Lung (tissue), 11 donors: ENCODE measurements at regions not wholly inside any gene's neighbourhood (a gene's known extent, or its start where the extent isn't known, plus 50 kb on each side); places are given as distances from the start of the nearest gene placed in this dataset.

ENCODE experiments used
- ATAC-seq: fragments of 200-7000 bp; cut with Tn5 transposase; one replicate; pipeline ENCODE4 v1.9.1; 2020; ENCODE audit warnings: moderate number of reproducible peaks; ENCODE audit not compliant: insufficient read depth, low FRiP score
- DNase-seq, 3 donors: peaks; one replicate each; pipeline ENCODE4 v3.0.0-alpha.2; 2013 to 2017
- H3K27ac ChIP-seq, 2 donors: one replicate each; pipeline ENCODE4 v1.5.1; 2013; ENCODE audit warnings: mild to moderate bottlenecking in 2 of 2, moderate library complexity in 2 of 2, control low read depth in 1 of 2, inconsistent platforms in 1 of 2, low read depth in 1 of 2, low read length in 1 of 2
- H3K27me3 ChIP-seq, 3 donors: one replicate each; pipeline ENCODE4 v1.5.1; 2013; ENCODE audit warnings: low read length in 2 of 3; ENCODE audit not compliant: control insufficient read depth in 3 of 3, insufficient read depth in 3 of 3
- H3K36me3 ChIP-seq, 4 donors: one replicate each; pipeline ENCODE4 v1.5.1; 2013; ENCODE audit warnings: low read length in 4 of 4, mild to moderate bottlenecking in 1 of 4, moderate library complexity in 1 of 4; ENCODE audit not compliant: control insufficient read depth in 4 of 4, insufficient read depth in 4 of 4
- H3K4me1 ChIP-seq, 5 donors: one replicate each; pipeline ENCODE4 v1.5.1; 2013; ENCODE audit warnings: low read length in 5 of 5, mild to moderate bottlenecking in 2 of 5, moderate library complexity in 1 of 5; ENCODE audit not compliant: control insufficient read depth in 5 of 5, insufficient read depth in 5 of 5
- H3K4me3 ChIP-seq: one replicate; pipeline ENCODE4 v1.5.1; 2013; ENCODE audit warnings: mild to moderate bottlenecking, control low read depth, moderate library complexity
- H3K9ac ChIP-seq, 2 donors: one replicate each; pipeline ENCODE4 v1.5.1; 2013; ENCODE audit warnings: low read length in 2 of 2, control low read depth in 1 of 2; ENCODE audit not compliant: insufficient read depth in 1 of 2
- H3K9me3 ChIP-seq, 4 donors: one replicate each; pipeline ENCODE4 v1.5.1; 2013; ENCODE audit warnings: low read length in 3 of 4, mild to moderate bottlenecking in 1 of 4, moderate library complexity in 1 of 4; ENCODE audit not compliant: control insufficient read depth in 4 of 4, insufficient read depth in 3 of 4
- WGBS, 2 donors: extraction: QIAGEN DNeasy Blood & Tissue Kit; methylation state at CpG; one replicate each; pipeline ENCODE4 v1.1.7; 2013; 5-methylcytosine and 5-hydroxymethylcytosine counted together
- TF ChIP-seq, protein P1 (sequence below): IDR thresholded peaks from 2 replicates; pipeline ENCODE4 v1.5.1; 2012; ENCODE audit warnings: mild to moderate bottlenecking; ENCODE audit errors: control extremely low read depth, extremely low read depth
- donor health status: control.
- donor health status: control.
- donor health status: Bipolar disorder and iron deficiency.
- donor health status: healthy.
- donor health status: DM: yes; HTN: yes; CAD: no.

GRCh38 chr2:234674781-234675201 is 177.9 kb upstream of the ARL4C start:
- peak in 1 of 3 donors; percentile 17 for DNase-seq
- no peak overlapping the region for H3K9ac ChIP-seq

GRCh38 chr2:234673961-234674759 is 177.3 kb upstream of the ARL4C start:
- Histone ChIP-seq H3K9ac (no peak overlapping the region), H3K27ac (no peak overlapping the region), H3K36me3 (no peaks in the 10 kb centered on the region), H3K4me1 (peaks cover 0 to 12% (median 10%) of the 10 kb centered on the region in 5 donors), H3K9me3 (no peaks in the 10 kb centered on the region), H3K27me3 (no peaks in the 10 kb centered on the region), H3K4me3 (no peak overlapping the region)
- 96 to 97% methylated on average over 1 of the region's 1 CpG for WGBS, 2 donors
- no peak for ATAC-seq
- no peak for DNase-seq
- TF ChIP-seq, protein P1, sequence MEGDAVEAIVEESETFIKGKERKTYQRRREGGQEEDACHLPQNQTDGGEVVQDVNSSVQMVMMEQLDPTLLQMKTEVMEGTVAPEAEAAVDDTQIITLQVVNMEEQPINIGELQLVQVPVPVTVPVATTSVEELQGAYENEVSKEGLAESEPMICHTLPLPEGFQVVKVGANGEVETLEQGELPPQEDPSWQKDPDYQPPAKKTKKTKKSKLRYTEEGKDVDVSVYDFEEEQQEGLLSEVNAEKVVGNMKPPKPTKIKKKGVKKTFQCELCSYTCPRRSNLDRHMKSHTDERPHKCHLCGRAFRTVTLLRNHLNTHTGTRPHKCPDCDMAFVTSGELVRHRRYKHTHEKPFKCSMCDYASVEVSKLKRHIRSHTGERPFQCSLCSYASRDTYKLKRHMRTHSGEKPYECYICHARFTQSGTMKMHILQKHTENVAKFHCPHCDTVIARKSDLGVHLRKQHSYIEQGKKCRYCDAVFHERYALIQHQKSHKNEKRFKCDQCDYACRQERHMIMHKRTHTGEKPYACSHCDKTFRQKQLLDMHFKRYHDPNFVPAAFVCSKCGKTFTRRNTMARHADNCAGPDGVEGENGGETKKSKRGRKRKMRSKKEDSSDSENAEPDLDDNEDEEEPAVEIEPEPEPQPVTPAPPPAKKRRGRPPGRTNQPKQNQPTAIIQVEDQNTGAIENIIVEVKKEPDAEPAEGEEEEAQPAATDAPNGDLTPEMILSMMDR: no peak

More at GRCh38 chr2:234674781-234675201, 177.9 kb upstream of the ARL4C start:
- no peak for ATAC-seq
- no peaks in the 10 kb centered on the region for H3K27me3 ChIP-seq
- H3K4me1 ChIP-seq: peaks cover 0 to 17% (median 14%) of the 10 kb centered on the region in 5 donors
- TF ChIP-seq, protein P1: no peak
- H3K36me3 ChIP-seq: no peaks in the 10 kb centered on the region
- WGBS, 2 donors: 50 to 82% methylated on average over 3 of the region's 3 CpGs
- H3K4me3 ChIP-seq: no peak overlapping the region
- no peak overlapping the region for H3K27ac ChIP-seq
- H3K9me3 ChIP-seq: no peaks in the 10 kb centered on the region

GRCh38 chr2:234673501-234673900 is 176.6 kb upstream of the ARL4C start:
- H3K9me3 ChIP-seq: no peaks in the 10 kb centered on the region
- TF ChIP-seq, protein P1: no peak
- peaks cover 0 to 8% (median 6%) of the 10 kb centered on the region in 5 donors for H3K4me1 ChIP-seq
- H3K27me3 ChIP-seq: no peaks in the 10 kb centered on the region
- DNase-seq (no peak), ATAC-seq (no peak)
- H3K9ac ChIP-seq: no peak overlapping the region
- H3K27ac ChIP-seq: no peak overlapping the region
- H3K4me3 ChIP-seq: no peak overlapping the region
- WGBS, 2 donors: 89 to 93% methylated on average over 1 of the region's 1 CpG
- no peaks in the 10 kb centered on the region for H3K36me3 ChIP-seq
